ENCODE measurements at regions not wholly inside any gene's neighbourhood (a gene's known extent, or its start where the extent isn't known, plus 50 kb on each side); places are given as distances from the start of the nearest gene placed in this dataset.

DNA sequence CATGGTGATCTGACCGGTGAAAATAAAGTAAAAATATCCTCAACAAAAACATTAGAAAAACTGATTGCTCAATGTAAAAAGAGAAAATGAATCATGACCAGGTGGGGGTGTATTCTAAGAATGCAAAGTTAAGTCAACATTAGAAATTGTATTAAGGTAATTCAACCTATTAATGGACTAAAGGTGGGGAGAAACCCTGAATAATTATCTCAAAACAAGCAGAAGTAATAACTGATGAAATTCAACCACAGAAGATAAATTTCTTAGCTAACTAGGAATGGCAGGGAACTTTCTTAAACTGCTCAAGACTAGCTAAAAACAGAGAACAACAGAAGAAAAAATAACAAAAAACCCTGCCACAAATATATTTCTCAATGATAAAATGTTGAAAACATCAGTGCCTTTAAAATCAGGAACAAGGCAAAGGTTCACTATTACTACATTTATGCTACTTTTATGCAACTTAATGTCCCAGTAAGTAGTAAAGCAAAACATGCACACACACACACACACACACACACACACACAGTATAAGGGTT lies 204.4 kb upstream of the THBS1 start:
- Histone ChIP-seq H3K79me2 (ENCODE audit: control insufficient read depth in 1 of 2, insufficient read depth in 2 of 2, low read length in 2 of 2) (no peaks in the 10 kb centered on the region), H2BK20ac (ENCODE audit: low read length) (no peak overlapping the region), H3K4me2 (ENCODE audit: insufficient read depth in 1 of 2, low read depth in 2 of 2, low read length in 2 of 2) (no peak overlapping the region), H2BK5ac (ENCODE audit: low read depth, low read length) (no peak overlapping the region), H3K23ac (ENCODE audit: insufficient read length) (no peak overlapping the region), H2BK12ac (ENCODE audit: low read depth, low read length) (no peak overlapping the region), H3K79me1 (ENCODE audit: low read depth, low read length) (no peaks in the 10 kb centered on the region), H2BK15ac (ENCODE audit: low read length) (no peak overlapping the region), H3K4me3 (ENCODE audit: extremely low read depth in 1 of 4, insufficient read depth in 2 of 4, low read depth in 3 of 4, low read length in 4 of 4) (no peak overlapping the region), H3K36me3 (ENCODE audit: control insufficient read depth in 2 of 4, insufficient read depth in 4 of 4, low read length in 3 of 4) (no peaks in the 10 kb centered on the region), H2AK5ac (ENCODE audit: low read depth, low read length) (no peak overlapping the region), H3K4ac (replicated peaks; ENCODE audit: insufficient read length, low read depth, low read length) (no peak overlapping the region), H3K4me1 (replicated peaks in 1 of 4; ENCODE audit: control insufficient read depth in 3 of 4, insufficient read depth in 4 of 4, low read length in 3 of 4) (no peaks in the 10 kb centered on the region), H3K27ac (ENCODE audit: low read depth, low read length) (no peak overlapping the region), H3K23me2 (ENCODE audit: low read depth, low read length) (no peaks in the 10 kb centered on the region), H4K5ac (ENCODE audit: insufficient read length, low read depth, low read length) (no peak overlapping the region), H2BK120ac (replicated peaks; ENCODE audit: low read depth, low read length) (no peak overlapping the region), H2AFZ (ENCODE audit: low read length) (no peak overlapping the region), H3K56ac (replicated peaks; ENCODE audit: insufficient read length, low read depth, low read length) (no peak overlapping the region), H3K27me3 (replicated peaks in 1 of 4; ENCODE audit: control insufficient read depth in 3 of 4, extremely low read depth in 1 of 4, insufficient read depth in 3 of 4, low read length in 3 of 4) (no peaks in the 10 kb centered on the region), H4K91ac (replicated peaks; ENCODE audit: insufficient read length, low read length) (no peak overlapping the region), H3K14ac (ENCODE audit: insufficient read length) (no peak overlapping the region), H3K9ac (replicated peaks in 1 of 4; ENCODE audit: extremely low read depth in 1 of 4, low read depth in 3 of 4, low read length in 3 of 4) (no peak overlapping the region), H3K18ac (ENCODE audit: extremely low read depth, low read length) (no peak overlapping the region), H4K20me1 (replicated peaks in 1 of 2; ENCODE audit: control insufficient read depth in 1 of 2, insufficient read depth in 2 of 2, low read length in 2 of 2) (no peaks in the 10 kb centered on the region), H3K9me3 (ENCODE audit: insufficient read depth in 2 of 2, low read depth in 1 of 2, low read length in 1 of 2) (peaks cover 3 to 9% of the 10 kb centered on the region in 2 experiments), H4K8ac (ENCODE audit: extremely low read depth, insufficient read depth, low read length) (no peak overlapping the region)
- FAIRE-seq: no peak
- CTCF ChIA-PET (ENCODE audit: partially characterized antibody): interaction anchor here (0.6 kb wide), 1 partner anchor 385 kb away, joined by 3 read pairs; no protein-coding TSS in a partner anchor
- DNase-seq (ENCODE audit: low read depth in 1 of 2, low spot score in 2 of 2): no peak
- TF ChIP-seq CHD1 (IDR thresholded peaks at IDR 0.05; ENCODE audit: low read depth, low read length) (no peak), EP300 (IDR thresholded peaks at IDR 0.05; ENCODE audit: borderline replicate concordance in 1 of 2, low read depth in 2 of 2, low read length in 2 of 2) (no peak), NANOG (IDR thresholded peaks at IDR 0.05; ENCODE audit: insufficient read depth, low read depth, low read length, poor library complexity, severe bottlenecking) (no peak), CTBP2 (IDR thresholded peaks at IDR 0.05; ENCODE audit: borderline replicate concordance, insufficient read depth, insufficient read length, low read length) (no peak), SP1 (IDR thresholded peaks at IDR 0.05; ENCODE audit: low read depth, low read length) (no peak), YY1 (IDR thresholded peaks at IDR 0.05; ENCODE audit: low read depth, low read length) (no peak), MAFK (IDR thresholded peaks at IDR 0.05; ENCODE audit: low read depth, low read length) (no peak), KDM5A (IDR thresholded peaks at IDR 0.05; ENCODE audit: low read length) (no peak), CBX5 (IDR thresholded peaks at IDR 0.05; ENCODE audit: low read depth, low read length) (no peak), SAP30 (IDR thresholded peaks at IDR 0.05; ENCODE audit: insufficient read depth, insufficient replicate concordance, low read length) (no peak), SP2 (IDR thresholded peaks at IDR 0.05; ENCODE audit: low read length) (no peak)
- TF ChIP-seq, protein P1, sequence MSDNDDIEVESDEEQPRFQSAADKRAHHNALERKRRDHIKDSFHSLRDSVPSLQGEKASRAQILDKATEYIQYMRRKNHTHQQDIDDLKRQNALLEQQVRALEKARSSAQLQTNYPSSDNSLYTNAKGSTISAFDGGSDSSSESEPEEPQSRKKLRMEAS (IDR thresholded peaks at IDR 0.05): no peak
- WGBS, 2 experiments (ENCODE audit: extremely low coverage in 1 of 2, insufficient coverage in 1 of 2, insufficient read length in 1 of 2, insufficient replicate concordance in 2 of 2, low coverage in 1 of 2, low lambda C conversion rate in 2 of 2, missing lambda C conversion rate in 1 of 2): 95% methylated on average over 1 of the region's 1 CpG; no CpG with 5 or more reads in 1 of the 2 experiments
- POLR2A ChIA-PET (ENCODE audit: partially characterized antibody): no interaction called here
